ENCODE measurements at regions not wholly inside any gene's neighbourhood (a gene's known extent, or its start where the extent isn't known, plus 50 kb on each side); places are given as distances from the start of the nearest gene placed in this dataset.

DNA sequence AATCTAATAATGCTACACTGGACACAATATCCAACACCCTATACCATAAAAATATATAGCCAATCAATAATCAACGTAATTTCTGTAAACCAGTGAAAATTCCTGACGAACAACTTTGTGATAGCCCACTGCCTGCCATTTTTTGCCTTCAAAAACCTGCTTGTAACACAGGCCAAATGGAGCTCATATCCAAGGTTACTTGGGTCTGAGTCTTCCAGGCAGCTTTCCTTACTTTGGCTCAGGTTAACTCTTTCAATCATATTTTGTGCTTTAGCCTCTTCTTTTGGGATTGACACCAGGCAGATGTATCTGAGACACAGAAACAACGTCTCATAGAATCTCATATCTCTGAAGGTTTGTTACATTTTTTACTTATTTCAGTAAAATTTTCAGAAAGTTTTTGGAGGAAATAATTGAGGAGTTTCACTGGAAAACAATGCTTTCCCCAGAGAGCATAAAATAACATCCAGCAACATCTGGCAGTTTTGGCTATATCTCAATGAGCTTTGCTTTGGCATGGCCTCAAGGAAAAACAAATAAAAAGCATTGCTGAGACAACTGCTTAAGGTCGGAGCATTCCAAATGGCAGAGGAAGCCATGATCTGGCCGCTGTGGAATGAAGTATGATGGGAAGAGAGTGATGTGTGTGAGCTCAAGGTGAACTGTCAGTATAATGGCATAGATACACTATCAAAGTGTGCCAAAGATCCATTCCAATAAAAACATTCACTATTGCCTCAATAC, 162.9 kb upstream of the SPIN4 start:
- Histone ChIP-seq H3K27ac (no peak overlapping the region), H3K4me3 (no peak overlapping the region), H3K4me1 (no peaks in the 10 kb centered on the region), H3K9me3 (no peaks in the 10 kb centered on the region), H3K4me2 (no peak overlapping the region)
- FAIRE-seq, result peak; percentile 61
- ChIA-PET CTCF (no interaction called here), POLR2A (no interaction called here)
- no peak for ATAC-seq
- DNase-seq (ENCODE audit: low read depth in 1 of 2, low spot score in 1 of 2), result no peak
- 87% methylated on average over 5 of the region's 5 CpGs for WGBS (ENCODE audit: missing lambda C conversion rate)
- no peak for TF ChIP-seq HOXB13 (CRISPR knock-in tag; IDR thresholded peaks at IDR 0.05; ENCODE audit: low read depth)
- TF ChIP-seq, protein P1, sequence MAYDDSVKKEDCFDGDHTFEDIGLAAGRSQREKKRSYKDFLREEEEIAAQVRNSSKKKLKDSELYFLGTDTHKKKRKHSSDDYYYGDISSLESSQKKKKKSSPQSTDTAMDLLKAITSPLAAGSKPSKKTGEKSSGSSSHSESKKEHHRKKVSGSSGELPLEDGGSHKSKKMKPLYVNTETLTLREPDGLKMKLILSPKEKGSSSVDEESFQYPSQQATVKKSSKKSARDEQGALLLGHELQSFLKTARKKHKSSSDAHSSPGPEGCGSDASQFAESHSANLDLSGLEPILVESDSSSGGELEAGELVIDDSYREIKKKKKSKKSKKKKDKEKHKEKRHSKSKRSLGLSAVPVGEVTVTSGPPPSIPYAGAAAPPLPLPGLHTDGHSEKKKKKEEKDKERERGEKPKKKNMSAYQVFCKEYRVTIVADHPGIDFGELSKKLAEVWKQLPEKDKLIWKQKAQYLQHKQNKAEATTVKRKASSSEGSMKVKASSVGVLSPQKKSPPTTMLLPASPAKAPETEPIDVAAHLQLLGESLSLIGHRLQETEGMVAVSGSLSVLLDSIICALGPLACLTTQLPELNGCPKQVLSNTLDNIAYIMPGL (CRISPR knock-in tag; IDR thresholded peaks at IDR 0.05; ENCODE audit: borderline replicate concordance), result no peak
- no peak for TF ChIP-seq SMC3 (IDR thresholded peaks at IDR 0.05)

GRCh38 chrX:63511361-63511760, 160.2 kb upstream of the SPIN4 start:
- WGBS (ENCODE audit: missing lambda C conversion rate), result 95% methylated on average over 3 of the region's 3 CpGs
- H3K4me2 ChIP-seq, result no peak overlapping the region
- DNase-seq (ENCODE audit: low read depth in 1 of 2, low spot score in 1 of 2) (no peak), FAIRE-seq (no peak), ATAC-seq (no peak)
- H3K27ac ChIP-seq, result no peak overlapping the region
- CTCF ChIA-PET, result no interaction called here
- H3K4me3 ChIP-seq, result no peak overlapping the region
- H3K4me1 ChIP-seq, result no peaks in the 10 kb centered on the region
- TF ChIP-seq KDM5A (IDR thresholded peaks at IDR 0.05) (no peak), RNF2 (IDR thresholded peaks at IDR 0.05; ENCODE audit: borderline replicate concordance, low read depth) (no peak), EP300 (IDR thresholded peaks at IDR 0.05) (no peak), ATOH8 (CRISPR knock-in tag; IDR thresholded peaks at IDR 0.05; ENCODE audit: low read depth) (no peak), EHF (CRISPR knock-in tag; IDR thresholded peaks at IDR 0.05) (no peak), BHLHE40 (IDR thresholded peaks at IDR 0.05; ENCODE audit: low read depth, low read length) (no peak), POLR2A (IDR thresholded peaks at IDR 0.05; ENCODE audit: low read length) (no peak), CHD2 (IDR thresholded peaks at IDR 0.05; ENCODE audit: low read length, partially characterized antibody) (no peak), JUNB (IDR thresholded peaks at IDR 0.05) (no peak), HES2 (IDR thresholded peaks at IDR 0.05) (no peak), CBX8 (IDR thresholded peaks at IDR 0.05) (no peak), RCOR1 (IDR thresholded peaks at IDR 0.05; ENCODE audit: low read depth, low read length) (no peak), PHF8 (IDR thresholded peaks at IDR 0.05; ENCODE audit: borderline replicate concordance, low read depth) (no peak), CHD4 (IDR thresholded peaks at IDR 0.05; ENCODE audit: borderline replicate concordance) (no peak), NR3C1 (IDR thresholded peaks at IDR 0.05) (no peak)
- TF ChIP-seq, protein P2, sequence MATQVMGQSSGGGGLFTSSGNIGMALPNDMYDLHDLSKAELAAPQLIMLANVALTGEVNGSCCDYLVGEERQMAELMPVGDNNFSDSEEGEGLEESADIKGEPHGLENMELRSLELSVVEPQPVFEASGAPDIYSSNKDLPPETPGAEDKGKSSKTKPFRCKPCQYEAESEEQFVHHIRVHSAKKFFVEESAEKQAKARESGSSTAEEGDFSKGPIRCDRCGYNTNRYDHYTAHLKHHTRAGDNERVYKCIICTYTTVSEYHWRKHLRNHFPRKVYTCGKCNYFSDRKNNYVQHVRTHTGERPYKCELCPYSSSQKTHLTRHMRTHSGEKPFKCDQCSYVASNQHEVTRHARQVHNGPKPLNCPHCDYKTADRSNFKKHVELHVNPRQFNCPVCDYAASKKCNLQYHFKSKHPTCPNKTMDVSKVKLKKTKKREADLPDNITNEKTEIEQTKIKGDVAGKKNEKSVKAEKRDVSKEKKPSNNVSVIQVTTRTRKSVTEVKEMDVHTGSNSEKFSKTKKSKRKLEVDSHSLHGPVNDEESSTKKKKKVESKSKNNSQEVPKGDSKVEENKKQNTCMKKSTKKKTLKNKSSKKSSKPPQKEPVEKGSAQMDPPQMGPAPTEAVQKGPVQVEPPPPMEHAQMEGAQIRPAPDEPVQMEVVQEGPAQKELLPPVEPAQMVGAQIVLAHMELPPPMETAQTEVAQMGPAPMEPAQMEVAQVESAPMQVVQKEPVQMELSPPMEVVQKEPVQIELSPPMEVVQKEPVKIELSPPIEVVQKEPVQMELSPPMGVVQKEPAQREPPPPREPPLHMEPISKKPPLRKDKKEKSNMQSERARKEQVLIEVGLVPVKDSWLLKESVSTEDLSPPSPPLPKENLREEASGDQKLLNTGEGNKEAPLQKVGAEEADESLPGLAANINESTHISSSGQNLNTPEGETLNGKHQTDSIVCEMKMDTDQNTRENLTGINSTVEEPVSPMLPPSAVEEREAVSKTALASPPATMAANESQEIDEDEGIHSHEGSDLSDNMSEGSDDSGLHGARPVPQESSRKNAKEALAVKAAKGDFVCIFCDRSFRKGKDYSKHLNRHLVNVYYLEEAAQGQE (IDR thresholded peaks at IDR 0.05), result no peak
- TF ChIP-seq, protein P3, sequence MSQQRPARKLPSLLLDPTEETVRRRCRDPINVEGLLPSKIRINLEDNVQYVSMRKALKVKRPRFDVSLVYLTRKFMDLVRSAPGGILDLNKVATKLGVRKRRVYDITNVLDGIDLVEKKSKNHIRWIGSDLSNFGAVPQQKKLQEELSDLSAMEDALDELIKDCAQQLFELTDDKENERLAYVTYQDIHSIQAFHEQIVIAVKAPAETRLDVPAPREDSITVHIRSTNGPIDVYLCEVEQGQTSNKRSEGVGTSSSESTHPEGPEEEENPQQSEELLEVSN (IDR thresholded peaks at IDR 0.05; ENCODE audit: borderline replicate concordance, low read depth), result no peak
- TF ChIP-seq, protein P4, sequence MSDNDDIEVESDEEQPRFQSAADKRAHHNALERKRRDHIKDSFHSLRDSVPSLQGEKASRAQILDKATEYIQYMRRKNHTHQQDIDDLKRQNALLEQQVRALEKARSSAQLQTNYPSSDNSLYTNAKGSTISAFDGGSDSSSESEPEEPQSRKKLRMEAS (IDR thresholded peaks at IDR 0.05), result no peak
- TF ChIP-seq, protein P5, sequence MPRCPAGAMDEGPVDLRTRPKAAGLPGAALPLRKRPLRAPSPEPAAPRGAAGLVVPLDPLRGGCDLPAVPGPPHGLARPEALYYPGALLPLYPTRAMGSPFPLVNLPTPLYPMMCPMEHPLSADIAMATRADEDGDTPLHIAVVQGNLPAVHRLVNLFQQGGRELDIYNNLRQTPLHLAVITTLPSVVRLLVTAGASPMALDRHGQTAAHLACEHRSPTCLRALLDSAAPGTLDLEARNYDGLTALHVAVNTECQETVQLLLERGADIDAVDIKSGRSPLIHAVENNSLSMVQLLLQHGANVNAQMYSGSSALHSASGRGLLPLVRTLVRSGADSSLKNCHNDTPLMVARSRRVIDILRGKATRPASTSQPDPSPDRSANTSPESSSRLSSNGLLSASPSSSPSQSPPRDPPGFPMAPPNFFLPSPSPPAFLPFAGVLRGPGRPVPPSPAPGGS (IDR thresholded peaks at IDR 0.05), result no peak
- POLR2A ChIA-PET, result no interaction called here
- no peaks in the 10 kb centered on the region for H3K9me3 ChIP-seq
